A673 (cell line): ENCODE measurements at regions not wholly inside any gene's neighbourhood (a gene's known extent, or its start where the extent isn't known, plus 50 kb on each side); places are given as distances from the start of the nearest gene placed in this dataset.

Experiments used
- BruUV-seq: library from RNA; stranded (reverse); fragments of 400-500 nt; replicated peaks from 2 replicates; lab custom pipeline; 2021; lab: Mats Ljungman, UMichigan
- CTCF ChIA-PET: fragments of 300-600 bp; sonication (Branson Sonifier 250); formaldehyde crosslinking; loops from one replicate; lab custom pipeline; 2022; ENCODE audit warnings: antibody characterized with exemption; lab: Charles Lee
- POLR2A ChIA-PET: fragments of 300-600 bp; sonication (Branson Sonifier 250); formaldehyde crosslinking; loops from one replicate; lab custom pipeline; 2022; ENCODE audit warnings: antibody characterized with exemption; ENCODE audit not compliant: low non-redundant PET; lab: Charles Lee
- DNase-seq: peaks from one replicate; pipeline ENCODE4 v3.0.0-alpha.2; 2015; ENCODE audit warnings: low spot score
- H3K27ac ChIP-seq: fragments of 200-600 bp; sonication (generic); 2 replicates; pipeline ENCODE4 v1.5.1; 2016; ENCODE audit warnings: mixed run types, low read depth, mild to moderate bottlenecking, mixed read lengths, antibody characterized with exemption, low read length; ENCODE audit not compliant: poor library complexity, severe bottlenecking
- H3K27me3 ChIP-seq: fragments of 200-600 bp; sonication (generic); replicated peaks from 2 replicates; pipeline ENCODE4 v1.6.1; 2017; ENCODE audit warnings: mixed run types, low read depth, mild to moderate bottlenecking, mixed read lengths, antibody characterized with exemption, low read length; ENCODE audit not compliant: insufficient read depth, poor library complexity
- H3K36me3 ChIP-seq: fragments of 200-600 bp; sonication (generic); 2 replicates; pipeline ENCODE4 v1.6.1; 2016; ENCODE audit warnings: mixed run types, mild to moderate bottlenecking, mixed read lengths, antibody characterized with exemption, low read length; ENCODE audit not compliant: insufficient read depth, poor library complexity, severe bottlenecking
- H3K4me1 ChIP-seq: fragments of 200-600 bp; sonication (generic); 2 replicates; pipeline ENCODE4 v1.6.1; 2017; ENCODE audit warnings: mixed run types, mild to moderate bottlenecking, mixed read lengths, antibody characterized with exemption, low read length; ENCODE audit not compliant: insufficient read depth, poor library complexity, severe bottlenecking
- H3K4me3 ChIP-seq: fragments of 200-600 bp; sonication (generic); 2 replicates; pipeline ENCODE4 v1.5.1; 2016; ENCODE audit warnings: low read depth, mixed run types, mild to moderate bottlenecking, mixed read lengths, low read length; ENCODE audit not compliant: poor library complexity, severe bottlenecking
- H3K9me3 ChIP-seq: fragments of 200-600 bp; sonication (generic); 2 replicates; pipeline ENCODE4 v1.6.1; 2016; ENCODE audit warnings: mixed run types, low read depth, mild to moderate bottlenecking, mixed read lengths, antibody characterized with exemption, low read length; ENCODE audit not compliant: poor library complexity, severe bottlenecking
- EZH2 ChIP-seq: fragments of 200-600 bp; sonication (generic); IDR thresholded peaks from 2 replicates; pipeline ENCODE4 v1.6.1; 2017; ENCODE audit warnings: borderline replicate concordance, low read depth, mild to moderate bottlenecking, mixed read lengths, antibody characterized with exemption, low read length; ENCODE audit not compliant: poor library complexity, severe bottlenecking
- intact Hi-C: fragments of 100-400 bp; cut with micrococcal nuclease; formaldehyde crosslinking; loops from one replicate; pipeline ENCODE4 v1.10.0; 2022; ENCODE audit not compliant: unreplicated experiment
- TF ChIP-seq, protein P1 (sequence below): fragments of 300-800, 200-600 bp; sonication (generic); conservative IDR thresholded peaks from 2 replicates; pipeline ENCODE4 v1.5.1; 2017; ENCODE audit warnings: low read depth, mild to moderate bottlenecking, antibody characterized with exemption, low read length, moderate library complexity, mixed read lengths

DNA sequence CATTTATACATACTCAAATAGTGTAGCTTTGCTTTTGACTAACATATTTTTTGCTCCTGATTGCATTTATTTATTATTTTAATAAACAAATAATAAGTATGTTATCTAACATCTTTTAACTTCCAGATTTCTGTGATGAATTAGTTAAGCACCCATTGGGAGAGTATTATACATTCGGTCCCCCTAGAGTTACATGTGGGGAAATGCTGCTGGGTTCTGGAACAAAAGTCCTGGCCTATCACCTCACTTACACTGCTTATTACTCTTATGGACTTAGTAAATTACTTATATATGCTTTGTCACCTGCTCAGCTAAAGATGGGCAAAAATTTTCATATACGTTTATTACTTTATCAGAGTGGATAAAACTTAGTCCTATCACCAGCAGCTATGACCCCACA, 1163.0 kb downstream of the FAM181B start:
- BruUV-seq = no TSS peak
- ChIA-PET POLR2A (interaction anchor here (0.6 kb wide), 1 partner anchor 8 kb away, joined by 5 read pairs; no protein-coding TSS in a partner anchor), CTCF (no interaction called here)
- TF ChIP-seq EZH2 = no peak
- TF ChIP-seq, protein P1, sequence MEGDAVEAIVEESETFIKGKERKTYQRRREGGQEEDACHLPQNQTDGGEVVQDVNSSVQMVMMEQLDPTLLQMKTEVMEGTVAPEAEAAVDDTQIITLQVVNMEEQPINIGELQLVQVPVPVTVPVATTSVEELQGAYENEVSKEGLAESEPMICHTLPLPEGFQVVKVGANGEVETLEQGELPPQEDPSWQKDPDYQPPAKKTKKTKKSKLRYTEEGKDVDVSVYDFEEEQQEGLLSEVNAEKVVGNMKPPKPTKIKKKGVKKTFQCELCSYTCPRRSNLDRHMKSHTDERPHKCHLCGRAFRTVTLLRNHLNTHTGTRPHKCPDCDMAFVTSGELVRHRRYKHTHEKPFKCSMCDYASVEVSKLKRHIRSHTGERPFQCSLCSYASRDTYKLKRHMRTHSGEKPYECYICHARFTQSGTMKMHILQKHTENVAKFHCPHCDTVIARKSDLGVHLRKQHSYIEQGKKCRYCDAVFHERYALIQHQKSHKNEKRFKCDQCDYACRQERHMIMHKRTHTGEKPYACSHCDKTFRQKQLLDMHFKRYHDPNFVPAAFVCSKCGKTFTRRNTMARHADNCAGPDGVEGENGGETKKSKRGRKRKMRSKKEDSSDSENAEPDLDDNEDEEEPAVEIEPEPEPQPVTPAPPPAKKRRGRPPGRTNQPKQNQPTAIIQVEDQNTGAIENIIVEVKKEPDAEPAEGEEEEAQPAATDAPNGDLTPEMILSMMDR = peak; percentile 36; the same call in 1 of the 2 replicates
- Histone ChIP-seq H3K36me3 (no peaks in the 10 kb centered on the region), H3K4me1 (peaks cover 23% of the 10 kb centered on the region), H3K4me3 (no peak overlapping the region), H3K9me3 (no peaks in the 10 kb centered on the region), H3K27ac (no peak overlapping the region), H3K27me3 (no peaks in the 10 kb centered on the region)
- peak; percentile 28 for DNase-seq
- intact Hi-C loops = no loop called here

- Histone ChIP-seq H3K27me3 (no peaks in the 10 kb centered on the region), H3K4me3 (no peak overlapping the region), H3K27ac (no peak overlapping the region), H3K4me1 (peaks cover 17% of the 10 kb centered on the region), H3K9me3 (no peaks in the 10 kb centered on the region), H3K36me3 (no peaks in the 10 kb centered on the region)
- DNase-seq = peak; percentile 11
- TF ChIP-seq, protein P1 = peak; percentile 54
- TF ChIP-seq EZH2 = no peak
- ChIA-PET CTCF (no interaction called here), POLR2A (no interaction called here)
- intact Hi-C loops = no loop called here
- no TSS peak for BruUV-seq
Observed at GRCh38 chr11:81569999-81570398, 1163.7 kb downstream of the FAM181B start.

DNA sequence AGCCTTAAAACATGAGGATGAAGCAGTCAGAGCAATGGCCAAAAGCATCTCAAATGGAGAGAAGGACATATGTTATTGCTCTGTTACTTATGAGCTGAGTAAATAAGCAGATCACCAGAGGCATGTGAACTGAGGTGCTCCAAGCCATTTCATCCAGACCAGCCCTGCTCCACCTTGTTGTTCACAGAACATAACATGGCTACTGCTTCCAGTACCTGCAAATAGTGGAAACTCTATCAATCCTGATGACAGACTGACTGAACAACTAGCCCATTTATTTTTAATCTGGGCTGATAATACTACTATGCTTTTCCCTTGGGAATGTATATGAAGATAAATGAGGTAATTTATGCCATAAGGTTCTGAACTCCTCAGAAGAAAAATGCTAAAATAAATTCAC, 1164.7 kb downstream of the FAM181B start:
- no peak for DNase-seq
- no peaks in the 10 kb centered on the region for H3K27me3 ChIP-seq
- intact Hi-C loops = no loop called here

More for the DNA sequence above, 1164.7 kb downstream of the FAM181B start:
- peaks cover 7% of the 10 kb centered on the region for H3K4me1 ChIP-seq
- no peaks in the 10 kb centered on the region for H3K36me3 ChIP-seq
- H3K27ac ChIP-seq = no peak overlapping the region
- POLR2A ChIA-PET = no interaction called here
- no TSS peak for BruUV-seq
- H3K9me3 ChIP-seq = no peaks in the 10 kb centered on the region
- TF ChIP-seq, protein P1 = no peak
- TF ChIP-seq EZH2 = no peak
- H3K4me3 ChIP-seq = no peak overlapping the region
- CTCF ChIA-PET = no interaction called here
